Mammary epithelial cell (primary cell): ENCODE measurements at regions not wholly inside any gene's neighbourhood (a gene's known extent, or its start where the extent isn't known, plus 50 kb on each side); places are given as distances from the start of the nearest gene placed in this dataset.

Experiments used
- EZH2 ChIP-seq: IDR thresholded peaks from 2 replicates; pipeline ENCODE4 v1.6.1; 2012; ENCODE audit warnings: low read length, inconsistent platforms, borderline replicate concordance
- TF ChIP-seq, protein P1 (sequence below), 2 donors: IDR thresholded peaks in 1 of 2; conservative IDR thresholded peaks in 1 of 2; 2 replicates each; pipeline ENCODE4 v1.5.1; 2011 to 2012; ENCODE audit warnings: inconsistent platforms in 2 of 2, low read length in 2 of 2, mild to moderate bottlenecking in 2 of 2, control low read depth in 1 of 2, low read depth in 1 of 2; ENCODE audit not compliant: insufficient read depth in 1 of 2; ENCODE audit errors: extremely low read depth in 1 of 2

DNA sequence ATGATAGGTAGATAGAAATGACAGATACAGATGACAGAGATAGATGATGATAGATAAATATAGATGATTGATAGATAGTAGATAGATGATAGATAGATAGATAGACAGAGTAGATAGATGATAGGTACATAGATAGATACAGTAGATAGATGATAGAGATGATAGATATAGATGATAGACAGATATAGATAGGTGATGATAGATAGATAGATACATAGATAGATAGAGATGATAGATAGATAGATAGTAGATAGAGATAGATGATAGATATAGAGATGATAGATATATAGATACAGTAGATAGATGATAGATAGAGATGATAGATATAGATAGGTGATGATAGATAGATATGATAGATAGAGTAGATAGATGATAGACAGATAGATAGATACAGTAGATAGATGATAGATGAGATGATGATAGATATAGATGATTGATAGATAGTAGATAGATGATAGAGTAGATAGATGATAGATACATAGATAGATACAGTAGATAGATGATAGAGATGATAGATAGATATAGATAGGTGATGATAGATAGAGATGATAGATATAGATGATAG is 95.7 kb upstream of the SMIM23 start:
- TF ChIP-seq, protein P1, sequence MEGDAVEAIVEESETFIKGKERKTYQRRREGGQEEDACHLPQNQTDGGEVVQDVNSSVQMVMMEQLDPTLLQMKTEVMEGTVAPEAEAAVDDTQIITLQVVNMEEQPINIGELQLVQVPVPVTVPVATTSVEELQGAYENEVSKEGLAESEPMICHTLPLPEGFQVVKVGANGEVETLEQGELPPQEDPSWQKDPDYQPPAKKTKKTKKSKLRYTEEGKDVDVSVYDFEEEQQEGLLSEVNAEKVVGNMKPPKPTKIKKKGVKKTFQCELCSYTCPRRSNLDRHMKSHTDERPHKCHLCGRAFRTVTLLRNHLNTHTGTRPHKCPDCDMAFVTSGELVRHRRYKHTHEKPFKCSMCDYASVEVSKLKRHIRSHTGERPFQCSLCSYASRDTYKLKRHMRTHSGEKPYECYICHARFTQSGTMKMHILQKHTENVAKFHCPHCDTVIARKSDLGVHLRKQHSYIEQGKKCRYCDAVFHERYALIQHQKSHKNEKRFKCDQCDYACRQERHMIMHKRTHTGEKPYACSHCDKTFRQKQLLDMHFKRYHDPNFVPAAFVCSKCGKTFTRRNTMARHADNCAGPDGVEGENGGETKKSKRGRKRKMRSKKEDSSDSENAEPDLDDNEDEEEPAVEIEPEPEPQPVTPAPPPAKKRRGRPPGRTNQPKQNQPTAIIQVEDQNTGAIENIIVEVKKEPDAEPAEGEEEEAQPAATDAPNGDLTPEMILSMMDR (conservative IDR thresholded peaks at IDR 0.05 in 1 of 2, IDR thresholded peaks at IDR 0.05 in 1 of 2; ENCODE audit: extremely low read depth in 1 of 2, insufficient read depth in 1 of 2, low read depth in 1 of 2, low read length in 2 of 2): no peak
- no peak for TF ChIP-seq EZH2
